Choroid plexus epithelial cell (primary cell): ENCODE measurements at regions not wholly inside any gene's neighbourhood (a gene's known extent, or its start where the extent isn't known, plus 50 kb on each side); places are given as distances from the start of the nearest gene placed in this dataset.

Experiments
- DNase-seq: peaks from one replicate; pipeline ENCODE4 v3.0.0-alpha.2; 2010; ENCODE audit warnings: low read depth
- H3K4me3 ChIP-seq: 2 replicates; pipeline ENCODE4 v1.5.1; 2011; ENCODE audit warnings: low read depth, mild to moderate bottlenecking, control low read depth, low read length, moderate library complexity
- CTCF ChIP-seq: conservative IDR thresholded peaks from 2 replicates; pipeline ENCODE4 v1.5.1; 2011; ENCODE audit warnings: low read depth, mild to moderate bottlenecking, control low read depth, inconsistent platforms, low read length, moderate library complexity

GRCh38 chr2:217517402-217517801, 485.4 kb downstream of the TNS1 start:
- no peak for TF ChIP-seq CTCF
- DNase-seq = no peak
- H3K4me3 ChIP-seq = no peak overlapping the region

GRCh38 chr2:217515615-217516309, 487.0 kb downstream of the TNS1 start:
- H3K4me3 ChIP-seq = no peak overlapping the region
- no peak for DNase-seq
- TF ChIP-seq CTCF = no peak

GRCh38 chr2:217513258-217513657, 489.5 kb downstream of the TNS1 start:
- H3K4me3 ChIP-seq = no peak overlapping the region
- no peak for DNase-seq
- TF ChIP-seq CTCF = no peak

- DNase-seq = no peak
- H3K4me3 ChIP-seq = no peak overlapping the region
- TF ChIP-seq CTCF = no peak
These were observed 490.1 kb downstream of the TNS1 start for GRCh38 chr2:217512728-217513127.

- H3K4me3 ChIP-seq = no peak overlapping the region
- DNase-seq = no peak
- TF ChIP-seq CTCF = no peak
These were observed 490.5 kb downstream of the TNS1 start for GRCh38 chr2:217512259-217512658.

- no peak overlapping the region for H3K4me3 ChIP-seq
- no peak for TF ChIP-seq CTCF
- no peak for DNase-seq
These were observed 490.9 kb downstream of the TNS1 start for GRCh38 chr2:217511850-217512249.

- peak; percentile 95 for DNase-seq
- peak; percentile 84 for TF ChIP-seq CTCF
- H3K4me3 ChIP-seq = no peak overlapping the region
These were observed 492.0 kb downstream of the TNS1 start for GRCh38 chr2:217510771-217511291.
